C4-2B (cell line): ENCODE measurements at regions not wholly inside any gene's neighbourhood (a gene's known extent, or its start where the extent isn't known, plus 50 kb on each side); places are given as distances from the start of the nearest gene placed in this dataset.

Experiments
- ZFX ChIP-seq: fragments of 450-650 bp; IDR thresholded peaks from 2 replicates; pipeline ENCODE4 v1.6.1; 2017
- TF ChIP-seq, protein P1 (sequence below): fragments of 450-650 bp; conservative IDR thresholded peaks from 2 replicates; pipeline ENCODE4 v1.5.1; 2017; ENCODE audit warnings: mild to moderate bottlenecking

DNA sequence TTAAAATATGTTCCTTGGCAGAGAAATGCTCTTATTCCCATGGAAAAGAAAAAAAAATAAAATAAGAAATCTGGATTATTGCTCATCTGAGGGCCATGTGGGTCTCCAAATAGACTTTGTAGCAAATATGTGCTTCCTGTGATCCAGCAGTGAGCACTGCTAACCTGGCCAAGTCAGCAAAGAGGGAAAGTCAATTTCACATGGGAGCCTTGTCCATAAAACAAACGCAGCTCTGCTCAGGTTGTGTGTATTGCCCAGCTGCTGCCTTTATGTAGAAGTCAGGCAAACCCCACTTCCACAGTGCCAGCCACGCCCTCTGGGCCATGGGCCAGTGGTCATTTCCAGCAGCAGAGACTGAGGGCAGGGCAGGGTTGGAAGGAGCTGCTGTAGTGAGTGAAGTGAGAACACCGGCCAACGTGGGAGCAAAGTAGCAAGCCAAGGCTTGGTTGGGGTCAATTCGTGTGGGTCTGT lies 174.3 kb downstream of the LYPLAL1 start:
- TF ChIP-seq, protein P1, sequence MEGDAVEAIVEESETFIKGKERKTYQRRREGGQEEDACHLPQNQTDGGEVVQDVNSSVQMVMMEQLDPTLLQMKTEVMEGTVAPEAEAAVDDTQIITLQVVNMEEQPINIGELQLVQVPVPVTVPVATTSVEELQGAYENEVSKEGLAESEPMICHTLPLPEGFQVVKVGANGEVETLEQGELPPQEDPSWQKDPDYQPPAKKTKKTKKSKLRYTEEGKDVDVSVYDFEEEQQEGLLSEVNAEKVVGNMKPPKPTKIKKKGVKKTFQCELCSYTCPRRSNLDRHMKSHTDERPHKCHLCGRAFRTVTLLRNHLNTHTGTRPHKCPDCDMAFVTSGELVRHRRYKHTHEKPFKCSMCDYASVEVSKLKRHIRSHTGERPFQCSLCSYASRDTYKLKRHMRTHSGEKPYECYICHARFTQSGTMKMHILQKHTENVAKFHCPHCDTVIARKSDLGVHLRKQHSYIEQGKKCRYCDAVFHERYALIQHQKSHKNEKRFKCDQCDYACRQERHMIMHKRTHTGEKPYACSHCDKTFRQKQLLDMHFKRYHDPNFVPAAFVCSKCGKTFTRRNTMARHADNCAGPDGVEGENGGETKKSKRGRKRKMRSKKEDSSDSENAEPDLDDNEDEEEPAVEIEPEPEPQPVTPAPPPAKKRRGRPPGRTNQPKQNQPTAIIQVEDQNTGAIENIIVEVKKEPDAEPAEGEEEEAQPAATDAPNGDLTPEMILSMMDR: no peak
- TF ChIP-seq ZFX: no peak
